NCI-H1105 treated with DMSO at 0.1 percent for 48 hours (cell line): ENCODE measurements at regions not wholly inside any gene's neighbourhood (a gene's known extent, or its start where the extent isn't known, plus 50 kb on each side); places are given as distances from the start of the nearest gene placed in this dataset.

Experiments
- DNase-seq: peaks from one replicate; lab custom pipeline; 2025; lab: John Stamatoyannopoulos, UW

DNA sequence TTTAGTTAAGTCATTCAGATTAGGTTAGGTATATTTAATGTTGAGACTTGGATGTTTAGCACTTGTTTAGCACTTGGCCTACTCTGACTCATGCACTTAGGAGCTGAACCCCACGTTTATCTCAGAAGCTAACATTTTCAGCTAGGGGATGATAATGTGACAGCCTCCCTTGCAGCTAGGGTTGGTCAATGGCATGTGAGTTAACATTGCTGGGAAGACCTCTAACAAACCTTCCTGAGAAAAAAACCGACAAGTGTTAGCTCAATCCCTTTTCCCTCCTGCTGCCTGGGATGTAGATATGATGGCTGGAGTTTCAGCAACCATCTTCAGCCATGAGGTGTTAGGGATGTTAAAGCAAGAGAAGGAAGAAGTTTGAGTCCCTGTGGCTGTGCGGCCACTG, 185.0 kb upstream of the FOXF1 start:
- no peak for DNase-seq

DNA sequence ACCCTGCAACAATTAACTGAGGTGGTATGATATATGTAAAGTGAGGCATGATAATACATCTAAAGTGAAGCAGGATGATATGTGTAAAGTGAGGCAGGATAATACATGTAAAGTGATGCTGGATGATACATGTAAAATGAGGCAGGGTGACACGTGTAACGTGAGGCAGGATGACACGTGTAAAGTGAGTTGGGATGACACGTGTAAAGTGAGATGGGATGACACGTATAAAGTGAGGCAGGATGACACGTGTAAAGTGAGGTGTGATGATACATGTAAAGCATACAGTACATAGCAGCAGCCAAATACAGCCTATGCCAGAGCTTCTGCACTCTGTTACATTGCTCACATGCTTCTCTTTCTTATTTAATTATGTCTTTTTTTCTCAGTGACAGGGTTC, 184.4 kb upstream of the FOXF1 start:
- no peak for DNase-seq

DNA sequence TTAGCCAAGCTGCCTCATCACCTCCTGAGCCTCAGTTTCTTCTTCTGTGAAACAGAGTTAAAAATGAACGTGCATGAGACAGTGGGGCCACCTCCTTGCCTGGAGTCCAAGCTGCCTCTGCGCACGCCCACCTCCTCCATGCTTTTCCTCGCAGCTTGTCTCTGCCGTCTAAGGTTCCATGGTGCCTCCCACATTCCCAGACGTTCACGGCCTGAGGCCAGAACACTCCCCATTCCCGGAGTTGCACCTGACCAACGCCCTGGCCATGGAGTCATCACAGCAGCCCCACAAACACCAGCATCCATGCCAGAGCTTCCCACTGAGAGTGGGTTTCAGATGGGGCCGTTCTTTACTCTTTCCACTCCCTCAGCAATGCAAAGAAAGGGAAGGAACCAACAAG, 183.0 kb upstream of the FOXF1 start:
- no peak for DNase-seq

DNA sequence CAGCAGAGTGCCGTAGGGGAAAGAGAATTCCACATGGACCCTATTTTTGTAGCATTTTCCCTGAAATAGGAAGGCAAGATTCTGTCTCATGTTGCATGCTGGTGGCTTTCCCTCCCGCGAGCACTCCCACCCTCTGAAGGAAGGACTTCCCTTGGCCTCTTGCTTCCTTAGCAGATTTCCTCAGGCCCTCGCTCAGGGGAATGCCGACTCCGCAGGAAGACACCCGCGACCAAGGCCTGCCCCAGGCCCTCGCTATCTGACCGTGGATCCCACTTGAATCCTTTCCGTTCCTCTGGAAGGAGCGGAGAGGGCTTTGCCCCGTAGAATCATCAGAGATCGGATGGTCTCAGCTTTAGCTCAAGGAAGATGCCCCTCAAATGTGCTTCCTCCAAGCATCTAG, 179.4 kb upstream of the FOXF1 start:
- no peak for DNase-seq

DNA sequence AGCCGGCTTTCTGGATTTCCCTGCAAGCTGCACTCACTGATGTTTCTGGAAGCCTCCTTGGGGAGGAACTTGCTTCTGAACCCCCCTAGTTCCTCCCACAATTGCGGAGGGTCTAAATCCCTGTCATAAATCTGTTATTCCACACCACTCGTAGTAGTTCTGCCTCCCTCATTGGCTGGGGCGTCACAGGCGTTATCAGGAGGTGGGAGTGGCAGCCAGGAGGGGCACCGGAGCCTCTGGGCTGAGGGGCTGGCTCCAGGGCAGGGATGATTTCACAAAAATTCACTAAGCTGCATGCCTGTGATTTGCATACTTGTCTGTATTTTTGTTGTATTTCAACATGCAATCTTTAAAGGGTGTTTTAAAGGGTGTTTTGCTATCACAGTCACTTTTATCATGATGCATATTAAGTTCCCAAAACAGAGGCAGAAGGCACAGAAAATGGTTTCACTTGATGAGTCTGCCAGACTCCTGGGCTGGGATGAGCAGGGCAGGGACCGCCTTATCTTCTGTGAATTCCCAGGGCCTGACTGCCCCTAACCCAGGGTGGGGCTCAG, 176.2 kb upstream of the FOXF1 start:
- DNase-seq, result no peak

DNA sequence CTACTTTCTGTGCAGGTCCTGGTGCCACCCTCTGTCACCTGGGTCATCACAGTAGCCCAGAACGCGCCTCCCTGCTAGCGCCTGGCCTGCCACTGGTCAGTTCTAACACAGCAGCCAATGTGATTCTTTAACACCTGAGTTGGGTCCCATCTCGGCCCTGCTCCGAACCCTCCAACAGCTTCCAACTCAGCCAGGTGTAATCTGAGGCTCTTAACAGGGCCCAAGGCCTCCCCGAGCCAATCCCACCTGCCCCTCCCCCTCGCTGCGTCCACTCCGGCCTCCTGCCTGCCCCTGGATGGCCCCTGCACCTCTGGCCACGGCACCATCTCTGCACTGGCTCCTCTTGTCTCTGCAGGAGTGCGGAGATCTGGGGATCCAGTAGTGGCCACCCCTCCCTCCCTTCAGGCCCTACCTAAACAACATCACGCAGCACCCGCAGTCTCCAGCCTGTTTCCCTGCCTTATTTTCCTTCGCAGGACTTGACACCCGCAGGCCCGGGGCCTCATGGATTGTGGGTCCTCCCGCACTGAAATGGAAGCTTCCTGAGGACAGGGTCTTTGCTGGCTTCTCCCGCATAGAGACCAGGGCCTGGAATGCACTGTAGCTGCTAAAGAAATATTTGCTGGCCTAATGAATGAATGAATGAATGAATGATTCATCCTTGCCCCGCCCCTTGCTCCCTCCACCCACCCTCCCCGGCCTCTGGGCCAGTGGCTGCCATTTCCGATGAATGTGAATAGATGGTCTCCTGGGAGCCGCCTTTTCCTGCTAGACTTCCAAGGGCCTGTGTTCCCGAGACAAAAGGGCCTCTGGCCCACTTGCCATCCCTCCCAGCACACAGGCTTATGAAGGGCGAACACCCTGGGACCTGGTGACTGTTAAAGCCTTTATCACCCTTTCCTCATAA, 174.8 kb upstream of the FOXF1 start:
- no peak for DNase-seq

DNA sequence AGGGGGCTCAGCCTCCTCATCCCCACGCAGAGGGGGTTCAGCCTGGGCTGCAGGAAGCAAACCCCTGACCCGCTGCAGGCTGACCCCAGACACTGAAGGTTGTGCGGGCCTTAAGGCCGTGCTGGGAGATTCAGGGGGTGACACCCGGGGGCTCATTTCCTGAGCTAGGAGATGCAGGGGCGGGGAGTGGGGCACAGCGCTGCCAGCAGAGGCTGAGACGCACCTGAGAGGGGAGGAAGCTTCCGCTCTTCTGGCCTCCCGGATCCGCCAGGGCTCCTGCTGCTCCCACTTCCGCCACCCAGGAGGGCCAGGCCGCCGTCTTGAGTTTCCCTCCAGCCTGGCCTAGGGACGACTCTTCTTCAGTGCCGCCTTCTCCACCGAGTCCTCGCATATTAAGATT, 173.2 kb upstream of the FOXF1 start:
- no peak for DNase-seq

DNA sequence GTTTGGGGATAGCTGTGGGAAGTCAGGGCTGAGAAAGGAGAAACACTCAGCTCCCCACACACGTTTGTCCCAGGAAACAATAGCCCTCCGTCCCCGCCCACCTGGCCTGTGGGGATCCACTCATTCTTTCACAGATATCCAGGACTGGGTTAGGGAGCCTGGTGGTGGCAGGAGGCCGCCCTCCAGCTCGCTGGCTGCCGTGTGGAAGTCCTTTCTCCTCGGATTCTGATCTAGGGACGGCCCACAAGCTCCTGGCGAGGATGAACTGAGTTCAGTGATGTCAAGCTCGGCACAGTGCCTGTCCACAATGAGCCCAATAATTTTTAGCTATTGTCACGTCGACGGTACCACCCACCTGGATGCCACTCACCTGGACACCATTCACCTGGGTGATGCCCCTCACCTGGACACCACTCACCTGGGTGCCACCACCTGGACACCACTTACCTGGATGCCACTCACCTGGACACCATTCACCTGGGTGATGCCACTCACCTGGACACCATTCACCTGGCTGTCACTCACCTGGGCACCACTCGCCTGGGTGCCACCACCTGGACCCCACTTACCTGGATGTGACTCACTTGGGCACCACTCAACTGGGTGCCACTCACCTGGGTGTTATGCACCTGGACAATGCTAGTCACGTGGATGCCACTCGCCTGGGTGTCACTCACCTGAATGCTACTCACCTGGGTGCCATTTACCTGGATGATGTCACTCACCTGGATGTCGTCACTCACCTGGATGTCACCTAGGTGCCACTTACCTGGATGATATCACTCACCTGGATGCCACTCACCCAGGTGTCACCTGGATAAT, 172.5 kb upstream of the FOXF1 start:
- DNase-seq, result no peak

DNA sequence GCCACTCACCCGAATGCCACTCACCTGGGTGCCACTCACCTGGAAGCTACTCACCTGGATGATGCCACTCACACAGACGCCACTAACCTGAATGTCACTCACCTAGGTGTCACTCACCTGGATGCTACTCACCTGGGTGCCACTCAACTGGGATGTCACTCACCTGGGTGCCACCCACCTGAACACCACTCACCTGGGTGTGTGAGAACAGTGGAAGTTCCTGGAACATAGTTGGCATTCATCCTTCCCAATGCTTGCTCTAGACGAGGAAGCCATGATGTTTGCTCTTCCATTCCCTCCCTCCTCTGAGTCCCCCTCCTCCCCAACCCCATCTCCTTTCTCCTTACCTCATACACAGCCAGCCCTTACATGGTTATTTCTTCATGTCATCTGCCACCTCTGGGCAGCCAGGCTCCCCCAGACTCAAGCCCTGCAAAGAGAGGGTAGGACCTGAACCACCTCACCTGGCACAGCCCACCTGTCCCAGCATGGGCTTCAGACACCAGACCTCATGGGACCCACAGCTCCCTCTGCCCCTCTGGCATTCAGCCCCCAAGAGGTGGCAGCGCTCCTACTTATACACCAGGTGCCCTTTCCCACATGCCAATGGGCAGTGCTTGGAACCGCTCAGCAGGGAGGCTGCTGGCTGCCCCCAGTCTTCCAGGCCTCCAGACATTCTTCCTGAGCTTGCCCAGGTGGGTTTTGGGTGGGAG, 171.8 kb upstream of the FOXF1 start:
- no peak for DNase-seq

DNA sequence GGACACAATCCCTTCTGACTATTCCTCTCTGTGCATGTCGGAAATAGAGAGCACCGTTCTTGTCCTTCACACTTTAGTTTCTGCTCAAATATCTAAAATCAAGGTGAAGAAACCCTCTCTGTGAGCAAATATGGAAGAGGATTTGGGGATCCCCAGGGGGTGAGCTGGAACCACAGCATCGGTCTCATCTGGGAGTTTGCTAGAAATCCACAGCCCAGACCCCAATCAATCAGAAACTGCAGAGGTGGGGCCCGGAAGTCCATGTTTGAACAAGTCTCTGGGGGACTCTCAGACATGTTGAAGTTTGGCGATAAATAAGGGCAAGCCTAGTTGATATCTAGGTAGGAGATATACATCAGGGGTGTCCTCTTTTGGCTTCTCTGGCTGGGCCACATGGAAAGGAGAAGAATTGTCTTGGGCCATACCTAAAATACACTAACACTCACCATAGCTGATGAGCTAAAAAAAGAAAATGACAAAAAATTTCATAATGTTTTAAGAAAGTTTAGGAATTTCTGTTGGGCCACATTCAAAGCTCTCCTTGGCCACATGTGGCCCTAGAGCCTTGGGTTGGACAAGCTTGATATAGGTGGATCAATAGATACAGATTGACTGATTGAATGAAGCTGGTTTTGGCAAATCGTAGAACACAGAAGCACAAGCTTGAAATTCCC, 168.0 kb upstream of the FOXF1 start:
- no peak for DNase-seq

DNA sequence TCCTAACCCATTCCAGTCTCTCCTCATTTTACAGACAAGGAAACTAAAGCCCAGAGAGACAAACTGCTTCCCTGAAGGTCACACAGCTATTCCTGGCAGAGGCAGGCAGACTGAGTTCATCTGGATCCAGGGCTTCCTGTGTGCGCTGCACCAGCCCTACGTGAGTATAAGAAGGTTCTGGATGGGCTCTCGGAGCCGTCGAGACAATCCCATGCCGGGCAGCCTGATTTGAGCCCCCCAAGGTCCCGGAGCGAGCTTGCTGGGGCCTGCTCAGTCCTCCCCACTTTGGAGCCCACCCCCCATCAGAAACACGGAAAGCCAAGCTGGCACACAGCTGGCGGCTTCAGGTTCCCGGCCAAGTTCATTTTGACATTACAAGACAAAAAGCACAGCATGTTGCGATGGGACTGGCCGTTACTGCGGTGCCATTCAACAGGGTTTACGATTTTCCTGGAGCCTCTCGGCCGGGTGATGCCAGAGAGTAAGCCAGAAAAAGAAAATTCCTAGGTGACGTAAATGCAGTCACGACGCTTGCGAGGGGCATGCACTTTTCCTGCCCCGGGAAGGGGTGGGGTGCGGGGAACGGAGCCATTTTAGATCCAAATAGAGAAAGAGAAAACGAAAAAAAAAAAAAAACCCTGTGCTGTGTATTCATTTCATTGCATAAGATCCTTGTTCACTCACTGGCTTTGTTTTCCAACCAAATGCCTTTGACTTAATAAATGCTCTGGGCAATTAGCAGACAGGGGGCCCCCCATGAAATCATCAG, 167.1 kb upstream of the FOXF1 start:
- peak; percentile 33 for DNase-seq

DNA sequence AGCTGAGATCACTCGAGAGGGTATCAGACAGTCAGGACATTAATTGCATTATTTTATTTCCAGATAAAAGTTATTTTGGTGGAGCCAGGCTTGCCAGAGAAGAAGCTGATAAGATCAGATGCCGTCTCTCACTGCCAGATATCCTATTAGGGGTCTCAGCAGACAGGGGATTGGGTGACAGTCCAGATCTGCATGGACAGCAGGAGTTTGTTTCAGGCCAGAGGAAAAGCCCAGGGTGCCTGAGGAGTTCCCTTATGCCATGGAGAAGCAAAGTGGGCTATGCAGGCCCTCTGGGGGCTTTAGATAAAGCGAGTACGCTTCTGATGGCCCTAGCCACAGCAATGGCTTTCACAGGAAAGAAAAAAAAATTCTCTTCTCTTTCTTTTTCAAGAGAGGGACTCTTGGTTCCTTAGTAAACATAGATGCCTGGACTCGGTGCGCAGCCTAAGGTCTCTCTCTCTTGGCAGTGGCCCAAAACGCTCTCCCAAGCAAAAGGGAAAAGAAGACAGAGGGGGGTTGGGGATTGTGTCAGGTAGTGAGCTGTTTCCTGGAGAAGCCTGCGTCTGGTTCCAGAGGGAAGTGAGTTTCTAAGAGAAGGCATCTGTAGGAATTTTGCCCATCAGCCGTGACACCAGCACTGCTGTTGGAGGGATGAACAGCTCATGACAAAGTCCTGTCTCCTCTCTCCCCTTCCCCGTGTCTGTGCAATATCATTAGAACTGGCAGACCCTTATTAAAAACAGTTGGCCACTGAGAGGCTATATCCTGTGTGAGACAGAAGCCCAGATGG, 166.3 kb upstream of the FOXF1 start:
- peak; percentile 30 for DNase-seq

DNA sequence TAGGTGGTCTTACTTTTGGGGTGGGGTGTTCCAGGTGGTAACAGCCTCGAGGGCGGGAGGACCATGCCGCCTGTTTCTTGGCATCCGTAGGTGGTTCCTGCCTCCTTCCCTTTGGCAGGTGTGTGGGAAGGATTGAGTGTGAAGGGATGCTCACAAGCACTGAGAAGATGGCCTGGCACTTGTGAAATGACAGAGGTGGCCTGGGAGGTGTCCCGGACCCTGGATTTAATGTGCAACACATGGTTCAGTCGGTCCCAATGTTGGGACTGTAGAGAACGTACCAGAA, 165.8 kb upstream of the FOXF1 start:
- DNase-seq, result no peak

DNA sequence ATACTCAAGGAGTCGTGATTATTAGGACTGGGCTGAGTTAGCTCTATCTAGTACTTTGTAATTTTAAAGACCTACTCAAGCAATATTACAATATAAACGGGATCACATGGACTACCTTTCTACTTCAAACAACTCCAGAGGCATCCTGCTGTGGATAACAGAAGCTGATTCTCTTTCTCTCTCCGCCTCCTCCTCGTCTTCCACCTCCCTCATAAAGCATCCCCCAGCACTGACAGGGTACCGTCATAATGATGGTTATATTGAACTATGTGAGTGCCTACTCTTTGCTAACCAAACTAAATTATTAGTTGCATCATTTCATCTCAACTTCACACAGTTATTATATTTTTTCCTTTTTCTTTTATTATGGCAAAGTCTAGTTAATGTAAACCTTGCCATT, 165.4 kb upstream of the FOXF1 start:
- no peak for DNase-seq

DNA sequence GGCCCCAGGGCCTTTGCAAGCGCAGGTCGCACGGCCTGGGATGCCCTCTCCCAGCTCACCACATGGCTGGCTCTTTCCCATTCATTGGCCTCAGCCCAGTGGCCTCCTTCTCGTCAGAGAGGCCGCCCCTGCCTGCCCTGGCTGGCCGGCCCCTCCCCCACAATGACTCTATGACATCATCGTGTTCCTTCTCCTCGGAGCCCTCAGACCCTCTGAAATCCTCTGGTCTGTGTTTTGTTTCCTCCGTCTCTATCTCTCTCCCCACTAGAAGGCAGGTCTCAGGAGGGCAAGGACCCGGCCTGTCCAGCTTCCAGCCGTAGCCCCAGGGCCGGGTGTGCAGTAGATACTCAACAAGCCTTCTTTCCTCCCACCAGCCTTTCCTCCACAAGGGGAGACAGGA, 164.8 kb upstream of the FOXF1 start:
- no peak for DNase-seq

DNA sequence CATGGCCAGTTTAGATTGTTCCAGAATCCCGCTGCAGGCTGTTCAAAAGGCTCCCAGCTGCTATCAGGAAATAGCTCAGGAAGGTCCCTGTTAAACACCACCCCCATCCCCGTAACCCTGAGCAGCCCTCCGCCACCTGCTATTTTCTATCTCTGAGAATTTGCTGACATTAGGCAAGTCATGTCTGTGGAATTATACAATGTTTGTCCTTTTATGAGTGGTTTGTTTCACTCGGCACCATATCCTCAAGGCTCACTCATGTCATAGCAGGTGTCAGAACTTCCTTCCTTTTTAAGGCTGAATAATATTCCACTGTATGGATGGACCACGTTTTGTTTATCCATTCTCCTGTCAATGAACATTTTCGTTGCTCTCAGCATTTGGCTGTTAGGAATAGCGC, 164.3 kb upstream of the FOXF1 start:
- no peak for DNase-seq

DNA sequence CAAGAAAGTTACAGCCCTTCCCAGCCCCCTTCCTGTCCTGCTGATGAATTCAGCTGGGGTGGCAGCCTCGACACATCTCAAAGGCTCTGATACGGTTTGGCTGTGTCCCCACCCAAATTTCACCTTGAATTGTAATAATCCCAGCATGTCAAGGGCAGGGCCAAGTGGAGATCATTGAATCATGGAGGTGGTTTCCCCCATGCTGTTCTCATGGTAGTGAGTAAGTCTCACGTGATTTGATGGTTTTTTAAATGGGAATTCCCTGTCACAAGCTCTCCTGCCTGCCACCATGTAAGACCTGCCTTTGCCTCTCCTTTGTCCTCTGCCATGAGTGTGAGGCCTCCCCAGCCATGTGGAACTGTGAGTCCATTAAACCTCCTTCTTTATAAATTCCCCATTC, 163.2 kb upstream of the FOXF1 start:
- DNase-seq, result no peak

DNA sequence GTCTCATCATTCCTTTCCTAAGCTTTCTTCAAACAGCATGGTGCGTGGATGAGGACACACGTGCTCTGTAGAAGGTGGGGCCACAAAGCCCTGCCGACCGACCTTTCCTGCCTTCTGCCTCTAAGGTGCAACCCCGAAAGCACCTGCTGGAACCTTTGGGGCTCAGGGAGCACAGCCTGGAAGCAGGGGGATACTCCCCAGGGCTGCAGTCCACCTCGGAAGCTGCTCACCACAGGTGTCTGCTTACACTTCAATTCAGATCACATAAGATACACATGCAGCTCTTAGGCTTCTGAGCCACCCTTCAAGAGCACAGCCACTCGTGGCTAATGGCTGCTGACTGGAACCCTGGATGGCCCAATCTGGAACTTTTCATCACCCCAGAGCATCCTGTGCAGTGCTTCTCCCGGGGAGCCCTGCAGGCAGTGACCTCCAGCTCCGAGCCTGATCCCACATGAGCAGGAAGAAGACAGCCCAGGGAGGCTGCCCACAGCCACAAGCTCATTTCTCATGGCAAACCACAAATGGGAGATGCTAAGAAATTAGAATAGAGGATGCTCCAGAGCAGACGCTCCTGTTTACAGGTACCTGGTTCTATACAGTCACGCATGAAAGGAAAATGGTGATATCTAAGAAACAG, 162.3 kb upstream of the FOXF1 start:
- DNase-seq, result no peak

DNA sequence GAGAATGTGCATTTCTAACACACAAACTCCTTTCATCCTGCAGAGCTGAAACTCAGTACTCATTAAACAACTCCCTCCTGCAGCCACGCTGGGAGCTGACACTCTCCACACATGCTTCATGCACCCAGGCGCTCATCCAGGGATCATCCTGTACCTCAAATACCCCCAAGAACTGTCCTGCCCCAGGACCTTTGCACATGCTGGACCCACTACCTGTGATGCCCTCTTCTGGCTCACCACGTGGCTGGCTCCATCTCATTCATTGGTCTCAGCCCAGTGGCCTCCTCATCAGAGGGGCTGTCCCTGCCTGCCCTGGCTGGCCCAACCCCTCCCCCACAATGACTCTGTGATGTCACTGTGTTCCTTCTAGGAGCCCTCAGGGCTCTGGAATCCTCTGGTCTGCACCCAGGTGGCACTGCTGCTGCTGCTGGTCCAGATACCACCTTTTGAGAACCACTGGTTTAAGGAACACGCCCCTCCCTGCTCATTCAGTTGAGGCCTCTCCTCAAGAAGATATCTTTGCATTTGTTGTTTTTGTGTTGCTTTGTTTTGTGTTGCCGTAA, 160.9 kb upstream of the FOXF1 start:
- DNase-seq, result no peak

DNA sequence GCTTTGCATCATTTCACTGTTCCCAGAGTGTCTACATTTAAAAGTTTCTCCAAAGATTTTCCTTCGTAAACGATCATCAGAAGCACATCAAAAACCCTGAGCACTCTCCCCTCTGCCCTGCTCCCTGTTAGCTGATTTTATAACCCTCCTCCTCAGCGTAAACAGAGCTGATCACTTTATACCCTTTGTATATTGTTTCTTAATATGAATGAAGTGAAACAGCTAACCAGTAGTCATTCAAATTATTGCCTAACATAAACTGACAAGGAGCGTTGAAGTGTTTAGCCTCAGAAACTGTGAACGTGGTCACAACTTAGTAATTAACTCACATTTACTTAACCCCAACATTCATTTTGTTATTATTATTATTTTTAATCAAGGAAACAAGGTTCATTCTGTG, 160.0 kb upstream of the FOXF1 start:
- DNase-seq, result no peak
